ENCODE measurements at regions not wholly inside any gene's neighbourhood (a gene's known extent, or its start where the extent isn't known, plus 50 kb on each side); places are given as distances from the start of the nearest gene placed in this dataset.

DNA sequence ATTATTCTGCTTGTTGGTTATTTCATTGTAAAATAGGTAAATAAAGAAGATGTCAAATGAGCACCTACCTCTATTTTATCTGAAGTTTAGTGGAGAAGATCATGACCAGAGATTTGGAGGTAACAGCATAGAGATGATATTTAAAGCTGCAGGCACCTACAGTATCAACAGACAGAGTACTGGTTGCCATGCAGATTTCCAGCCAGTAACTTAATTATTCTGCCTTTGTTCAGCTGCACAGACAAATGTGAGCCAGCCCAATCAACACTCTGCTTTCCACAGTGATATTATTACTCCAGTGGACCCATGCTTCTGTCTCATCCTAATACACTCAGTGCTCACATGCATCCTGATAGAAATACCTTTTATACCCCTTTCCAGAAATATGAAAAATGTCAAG is 348.5 kb upstream of the RGS6 start:
- H2AK5ac ChIP-seq (ENCODE audit: insufficient read length, low read length): no peak overlapping the region
- Mint-ChIP-seq H3K9me3 (no peaks in the 10 kb centered on the region), H3K36me3 (ENCODE audit: insufficient read depth in 1 of 3, low read depth in 3 of 3) (peaks cover 5 to 9% (median 6%) of the 10 kb centered on the region in 3 experiments; a peak in 4 of 7 replicates), H3K27ac (no peak overlapping the region), H3K4me3 (no peak overlapping the region), H3K27me3 (ENCODE audit: low read depth) (no peaks in the 10 kb centered on the region), H3K4me1 (peaks cover 31 to 47% of the 10 kb centered on the region in 2 experiments)
- no peaks in the 10 kb centered on the region for H3K79me2 ChIP-seq (ENCODE audit: insufficient read depth, low read length)
- no peak for DNase-seq
- H2BK20ac ChIP-seq (ENCODE audit: low read depth, low read length, poor library complexity, severe bottlenecking): no peak overlapping the region
- H3K9me3 ChIP-seq (ENCODE audit: control insufficient read depth, low read depth, low read length): no peaks in the 10 kb centered on the region
- no peaks in the 10 kb centered on the region for H3K79me1 ChIP-seq (ENCODE audit: insufficient read depth, low read depth, low read length, poor library complexity, severe bottlenecking)
- no peak overlapping the region for H2BK120ac ChIP-seq (ENCODE audit: low read depth, low read length, poor library complexity, severe bottlenecking)
- no peak overlapping the region for H4K8ac ChIP-seq (replicated peaks; ENCODE audit: insufficient read length, low read depth, low read length)
- H3K27me3 ChIP-seq (ENCODE audit: insufficient read depth, low read length): no peaks in the 10 kb centered on the region
- no peak overlapping the region for H3K9ac ChIP-seq (ENCODE audit: extremely low read depth, insufficient read length, low read length)
- no peak overlapping the region for H4K5ac ChIP-seq (ENCODE audit: insufficient read length, low read depth, low read length)
- H2AFZ ChIP-seq (ENCODE audit: low read length): no peak overlapping the region
- H2BK5ac ChIP-seq (ENCODE audit: insufficient read length, low read length): no peak overlapping the region
- no peak overlapping the region for H3K18ac ChIP-seq (ENCODE audit: insufficient read length, low read depth, low read length)
- no peak overlapping the region for H3K4ac ChIP-seq (ENCODE audit: low read depth, low read length)
- H3K56ac ChIP-seq (ENCODE audit: insufficient read length, low read depth, low read length): no peak overlapping the region
- TF ChIP-seq, protein P1, sequence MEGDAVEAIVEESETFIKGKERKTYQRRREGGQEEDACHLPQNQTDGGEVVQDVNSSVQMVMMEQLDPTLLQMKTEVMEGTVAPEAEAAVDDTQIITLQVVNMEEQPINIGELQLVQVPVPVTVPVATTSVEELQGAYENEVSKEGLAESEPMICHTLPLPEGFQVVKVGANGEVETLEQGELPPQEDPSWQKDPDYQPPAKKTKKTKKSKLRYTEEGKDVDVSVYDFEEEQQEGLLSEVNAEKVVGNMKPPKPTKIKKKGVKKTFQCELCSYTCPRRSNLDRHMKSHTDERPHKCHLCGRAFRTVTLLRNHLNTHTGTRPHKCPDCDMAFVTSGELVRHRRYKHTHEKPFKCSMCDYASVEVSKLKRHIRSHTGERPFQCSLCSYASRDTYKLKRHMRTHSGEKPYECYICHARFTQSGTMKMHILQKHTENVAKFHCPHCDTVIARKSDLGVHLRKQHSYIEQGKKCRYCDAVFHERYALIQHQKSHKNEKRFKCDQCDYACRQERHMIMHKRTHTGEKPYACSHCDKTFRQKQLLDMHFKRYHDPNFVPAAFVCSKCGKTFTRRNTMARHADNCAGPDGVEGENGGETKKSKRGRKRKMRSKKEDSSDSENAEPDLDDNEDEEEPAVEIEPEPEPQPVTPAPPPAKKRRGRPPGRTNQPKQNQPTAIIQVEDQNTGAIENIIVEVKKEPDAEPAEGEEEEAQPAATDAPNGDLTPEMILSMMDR (conservative IDR thresholded peaks at IDR 0.05): no peak
- no peaks in the 10 kb centered on the region for H4K20me1 ChIP-seq (ENCODE audit: control insufficient read depth, insufficient read depth, insufficient read length)
- no peak overlapping the region for H3K23ac ChIP-seq (ENCODE audit: insufficient read length, low read depth, low read length)
- no peak overlapping the region for H4K91ac ChIP-seq (ENCODE audit: insufficient read length, low read depth, low read length)
- H3K4me2 ChIP-seq (ENCODE audit: insufficient read depth, insufficient read length, low read length): no peak overlapping the region
- no peaks in the 10 kb centered on the region for H3K23me2 ChIP-seq (ENCODE audit: insufficient read length, low read depth, low read length, poor library complexity, severe bottlenecking)
- H3K14ac ChIP-seq (ENCODE audit: insufficient read depth, low read length): no peak overlapping the region
- no peak overlapping the region for H3K27ac ChIP-seq (ENCODE audit: insufficient read length, low read depth, low read length)
- H2BK15ac ChIP-seq (ENCODE audit: low read depth, low read length): no peak overlapping the region
- H2BK12ac ChIP-seq (ENCODE audit: insufficient read length, low read depth, low read length): no peak overlapping the region
- peaks cover 6% of the 10 kb centered on the region; the same call in 1 of the 2 replicates for H3K4me1 ChIP-seq (ENCODE audit: insufficient read depth, low read length)
- H3T11ph ChIP-seq (ENCODE audit: low read length): no peak overlapping the region
